Parathyroid adenoma (tissue), 2 donors: ENCODE measurements at regions not wholly inside any gene's neighbourhood (a gene's known extent, or its start where the extent isn't known, plus 50 kb on each side); places are given as distances from the start of the nearest gene placed in this dataset.

Source experiments
- H2AFZ ChIP-seq: fragments of 300-600 bp; sonication (generic); one replicate; pipeline ENCODE4 v1.7.0; 2017; ENCODE audit warnings: antibody characterized with exemption, mild to moderate bottlenecking
- H3K27ac ChIP-seq: fragments of 300-600 bp; sonication (generic); one replicate; pipeline ENCODE4 v1.7.0; 2017
- H3K27me3 ChIP-seq: fragments of 300-600 bp; sonication (generic); one replicate; pipeline ENCODE4 v1.7.0; 2017; ENCODE audit warnings: low read length; ENCODE audit not compliant: control insufficient read depth, insufficient read depth
- H3K36me3 ChIP-seq: fragments of 300-600 bp; sonication (generic); one replicate; pipeline ENCODE4 v1.7.0; 2017; ENCODE audit warnings: low read length; ENCODE audit not compliant: control insufficient read depth, insufficient read depth
- H3K4me1 ChIP-seq: fragments of 300-600 bp; sonication (generic); one replicate; pipeline ENCODE4 v1.7.0; 2017; ENCODE audit warnings: control low read depth
- H3K4me2 ChIP-seq: fragments of 300-600 bp; sonication (generic); one replicate; pipeline ENCODE4 v1.7.0; 2017; ENCODE audit warnings: low read length
- H3K4me3 ChIP-seq: fragments of 300-600 bp; sonication (generic); one replicate; pipeline ENCODE4 v1.7.0; 2017; ENCODE audit warnings: low read depth, low read length
- H3K79me2 ChIP-seq: fragments of 300-600 bp; sonication (generic); one replicate; pipeline ENCODE4 v1.7.0; 2017; ENCODE audit warnings: control low read depth
- H3K9ac ChIP-seq: fragments of 300-600 bp; sonication (generic); one replicate; pipeline ENCODE4 v1.7.0; 2017; ENCODE audit warnings: mild to moderate bottlenecking
- H3K9me3 ChIP-seq: fragments of 300-600 bp; sonication (generic); one replicate; pipeline ENCODE4 v1.7.0; 2017; ENCODE audit warnings: low read length; ENCODE audit not compliant: control insufficient read depth
- CTCF ChIP-seq: fragments of 300-600 bp; sonication (generic); IDR thresholded peaks from one replicate; pipeline ENCODE4 v1.7.0; 2017; ENCODE audit warnings: antibody characterized with exemption, mild to moderate bottlenecking
- donor health status: primary hyperparathyroidism.

GRCh38 chr16:35750157-35750689, 2290.8 kb downstream of the TP53TG3F start:
- Histone ChIP-seq H3K4me1 (no peaks in the 10 kb centered on the region), H3K9me3 (no peaks in the 10 kb centered on the region), H2AFZ (no peak overlapping the region), H3K27me3 (no peaks in the 10 kb centered on the region), H3K9ac (no peak overlapping the region), H3K4me3 (no peak overlapping the region), H3K4me2 (no peak overlapping the region), H3K79me2 (no peaks in the 10 kb centered on the region), H3K27ac (no peak overlapping the region), H3K36me3 (no peaks in the 10 kb centered on the region)
- TF ChIP-seq CTCF, result no peak

GRCh38 chr16:35750701-35751104, 2291.3 kb downstream of the TP53TG3F start:
- no peaks in the 10 kb centered on the region for H3K4me1 ChIP-seq
- H3K4me3 ChIP-seq, result no peak overlapping the region
- no peak overlapping the region for H3K27ac ChIP-seq
- H3K36me3 ChIP-seq, result no peaks in the 10 kb centered on the region
- no peak overlapping the region for H2AFZ ChIP-seq
- no peaks in the 10 kb centered on the region for H3K9me3 ChIP-seq
- H3K79me2 ChIP-seq, result no peaks in the 10 kb centered on the region
- TF ChIP-seq CTCF, result no peak
- no peaks in the 10 kb centered on the region for H3K27me3 ChIP-seq
- no peak overlapping the region for H3K4me2 ChIP-seq
- H3K9ac ChIP-seq, result no peak overlapping the region

- Histone ChIP-seq H3K4me3 (no peak overlapping the region), H3K36me3 (no peaks in the 10 kb centered on the region), H3K27ac (no peak overlapping the region), H3K4me2 (no peak overlapping the region), H3K27me3 (no peaks in the 10 kb centered on the region), H3K9ac (no peak overlapping the region), H3K4me1 (no peaks in the 10 kb centered on the region), H3K9me3 (no peaks in the 10 kb centered on the region), H3K79me2 (no peaks in the 10 kb centered on the region), H2AFZ (no peak overlapping the region)
- TF ChIP-seq CTCF, result no peak
Measured at GRCh38 chr16:35751191-35751941, 2292.0 kb downstream of the TP53TG3F start.

- Histone ChIP-seq H3K4me2 (no peak overlapping the region), H2AFZ (no peak overlapping the region), H3K4me3 (no peak overlapping the region), H3K9ac (no peak overlapping the region), H3K79me2 (no peaks in the 10 kb centered on the region), H3K4me1 (no peaks in the 10 kb centered on the region), H3K27ac (no peak overlapping the region), H3K36me3 (no peaks in the 10 kb centered on the region), H3K9me3 (no peaks in the 10 kb centered on the region), H3K27me3 (no peaks in the 10 kb centered on the region)
- no peak for TF ChIP-seq CTCF
Measured at GRCh38 chr16:35752012-35752772, 2292.8 kb downstream of the TP53TG3F start.
